ENCODE measurements at regions not wholly inside any gene's neighbourhood (a gene's known extent, or its start where the extent isn't known, plus 50 kb on each side); places are given as distances from the start of the nearest gene placed in this dataset.
"Not testable (repeated sequence)": the region's sequence is repeated elsewhere in the genome, so short reads cannot be mapped to it uniquely, and the experiment has no call there.

DNA sequence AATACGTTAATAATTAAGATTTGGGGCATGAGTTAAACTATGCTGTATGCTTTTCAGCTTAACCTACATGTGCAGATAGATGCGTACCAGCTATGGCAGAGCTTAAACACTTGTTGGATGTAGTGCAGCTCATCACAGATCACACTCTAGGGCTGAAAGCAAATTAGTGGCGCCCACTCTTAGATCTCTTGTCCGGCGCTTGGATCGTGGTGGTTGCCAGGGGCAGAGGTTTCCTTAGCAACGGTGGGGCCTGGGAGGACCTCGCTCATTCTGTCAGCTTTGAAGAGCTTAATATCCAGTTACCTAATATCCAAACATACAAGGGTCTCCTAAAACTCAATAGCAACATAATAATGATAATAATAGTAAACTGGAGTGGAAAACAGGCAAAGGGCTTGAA is 548.2 kb upstream of the PFKP start:
- DNase-seq: no peak

DNA sequence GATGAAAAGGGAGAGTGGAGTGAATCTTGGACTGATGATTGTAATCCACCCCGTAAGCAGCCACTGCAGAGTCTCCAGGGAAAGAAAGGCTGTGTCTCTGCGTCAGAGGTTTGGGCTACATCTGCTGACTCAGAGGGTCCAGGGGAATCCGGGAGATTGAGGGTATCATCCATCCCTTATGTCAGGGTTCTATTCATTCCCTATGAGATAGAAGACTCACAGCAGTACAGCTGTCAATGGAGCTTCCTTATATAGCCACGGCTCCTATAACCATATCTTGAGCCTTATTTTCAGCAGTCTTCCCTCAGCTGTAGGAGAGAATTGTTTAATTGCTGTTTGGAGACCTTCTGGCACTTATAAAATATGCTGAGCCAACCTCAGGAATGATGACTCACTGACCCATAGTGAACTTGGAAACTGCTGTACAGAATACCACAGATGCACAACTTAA is 558.2 kb upstream of the PFKP start:
- no peak for DNase-seq

DNA sequence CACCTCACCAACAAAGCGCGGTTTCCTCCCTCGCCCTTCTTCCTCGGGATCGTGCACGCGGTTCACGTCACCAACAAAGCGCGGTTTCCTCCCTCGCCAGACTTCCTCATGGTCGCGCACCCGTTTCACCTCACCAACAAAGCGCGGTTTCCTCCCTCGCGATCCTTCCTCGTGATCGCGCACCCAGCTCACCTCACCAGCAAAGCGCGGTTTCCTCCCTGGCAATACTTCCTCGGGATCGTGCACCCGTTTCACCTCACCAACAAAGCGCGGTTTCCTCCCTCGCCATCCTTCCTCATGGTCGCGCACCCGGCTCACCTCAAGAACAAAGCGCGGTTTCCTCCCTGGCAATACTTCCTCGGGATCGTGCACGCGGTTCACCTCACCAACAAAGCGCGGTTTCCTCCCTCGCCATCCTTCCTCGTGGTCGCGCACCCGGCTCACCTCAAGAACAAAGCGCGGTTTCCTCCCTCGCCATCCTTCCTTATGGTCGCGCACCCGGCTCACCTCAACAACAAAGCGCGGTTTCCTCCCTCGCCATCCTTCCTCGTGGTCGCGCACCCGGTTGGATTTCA is 565.9 kb upstream of the PFKP start:
- not testable (repeated sequence) for DNase-seq

DNA sequence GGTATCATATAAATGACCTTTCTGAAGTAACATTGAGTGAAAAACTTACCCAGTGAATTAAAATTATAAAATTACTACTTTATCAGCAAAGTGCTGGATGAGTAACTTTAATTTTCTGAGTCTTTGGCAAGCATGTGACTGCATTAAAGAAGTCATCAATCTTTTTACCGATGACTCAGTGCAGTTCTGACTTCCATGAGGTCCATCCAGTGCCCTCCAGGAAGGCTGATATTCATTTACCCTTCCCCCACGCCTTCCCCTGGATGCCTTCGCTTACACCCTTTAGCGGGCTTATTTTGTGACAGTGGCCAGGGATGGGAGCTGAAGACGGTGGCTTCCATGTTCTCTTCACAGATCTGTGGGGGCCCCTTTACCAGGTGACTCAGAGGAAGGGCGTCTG is 572.9 kb upstream of the PFKP start:
- DNase-seq: no peak

DNA sequence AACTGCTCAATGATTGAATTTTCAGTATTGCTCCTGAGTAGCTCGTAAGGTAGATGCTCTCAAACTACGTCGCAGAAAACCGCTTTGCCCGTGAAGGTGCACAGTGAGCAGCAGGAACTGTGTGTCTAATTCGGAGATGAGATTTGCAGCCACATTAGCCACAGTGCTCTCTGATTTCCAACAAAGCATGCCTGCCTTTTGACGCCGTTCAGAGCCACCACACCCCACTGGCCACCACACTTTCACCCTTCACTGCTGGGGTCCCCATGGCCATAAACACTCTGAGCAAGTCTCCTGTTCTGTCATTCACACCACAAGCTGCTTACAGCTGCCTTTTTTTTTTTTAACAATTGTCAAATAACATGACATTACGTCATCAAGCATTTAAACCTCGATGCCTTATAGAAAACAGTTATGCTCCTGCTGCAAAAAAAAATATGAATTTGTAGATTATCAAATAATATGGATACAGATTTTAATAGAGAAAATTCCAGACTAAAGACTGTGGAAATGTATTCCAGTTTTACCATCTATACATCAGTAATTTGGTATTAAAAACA is 578.8 kb upstream of the PFKP start:
- no peak for DNase-seq

DNA sequence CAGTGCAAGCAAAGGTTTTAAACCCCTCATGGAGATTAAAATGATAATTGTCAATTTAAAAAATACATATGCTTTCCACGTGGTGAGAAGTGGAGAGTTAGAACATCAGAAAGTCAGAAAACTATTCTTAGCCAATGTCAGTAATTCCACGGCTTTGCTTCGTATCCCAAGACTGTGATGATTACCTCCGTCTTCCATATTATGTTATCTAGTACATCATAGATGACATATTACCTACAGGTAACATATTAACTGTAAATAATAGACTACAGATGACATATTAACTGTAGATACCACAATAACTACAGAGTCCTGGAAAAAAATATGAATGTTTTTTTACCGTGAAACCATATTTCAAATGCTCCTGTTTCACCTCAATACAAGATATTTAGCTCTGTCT is 579.4 kb upstream of the PFKP start:
- no peak for DNase-seq

DNA sequence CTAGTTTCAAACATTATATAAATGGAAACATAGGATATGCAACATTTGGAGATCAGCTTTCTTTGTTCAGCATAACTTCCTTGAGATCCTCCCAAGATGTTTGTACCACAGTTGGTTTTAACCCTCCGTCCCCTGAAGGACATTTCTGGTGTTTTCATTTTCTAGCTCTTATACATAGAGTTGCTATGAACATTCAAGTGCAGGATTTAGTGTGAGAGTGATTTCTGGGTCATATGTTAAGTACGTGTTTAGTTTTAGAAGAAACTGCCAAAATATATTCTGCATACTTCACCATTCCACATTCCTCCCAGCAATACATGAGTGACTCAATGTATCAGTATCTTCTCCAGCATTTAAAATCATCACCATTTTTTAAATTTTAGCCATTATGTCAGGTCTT is 588.7 kb upstream of the PFKP start:
- no peak for DNase-seq

DNA sequence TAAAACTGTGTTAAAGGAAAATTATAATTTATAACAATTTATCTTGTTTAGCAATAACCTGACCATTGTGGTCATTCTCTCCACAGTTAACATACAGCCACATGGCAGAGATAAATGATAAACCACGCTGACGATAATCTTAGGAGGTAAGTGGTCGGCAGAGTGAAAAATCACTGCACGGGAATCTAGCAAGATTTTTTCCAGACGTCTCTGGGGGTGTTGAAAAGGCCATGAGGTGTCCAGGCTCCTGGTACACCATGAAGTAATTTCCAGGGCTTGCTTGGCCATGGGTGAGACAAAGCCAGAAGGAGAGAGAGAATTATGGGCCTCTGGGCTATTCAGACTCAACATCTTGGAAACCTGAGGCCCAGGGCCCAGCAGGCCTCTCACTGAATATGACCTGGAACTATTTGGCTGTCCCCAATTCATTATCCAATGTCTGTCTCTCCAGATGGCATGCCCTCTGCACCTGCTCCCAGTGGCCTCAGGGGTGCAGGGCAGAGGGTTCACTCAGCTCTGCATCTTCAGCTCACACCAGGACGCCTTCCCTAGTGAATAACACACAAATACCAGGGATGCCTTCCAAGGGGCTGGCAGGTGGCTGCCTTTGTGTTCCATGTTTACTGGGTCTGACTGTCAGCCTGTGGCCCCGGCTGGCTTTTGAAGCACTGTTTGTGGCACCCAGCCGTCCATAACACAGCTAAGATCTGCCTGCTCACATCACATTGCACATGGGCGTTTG is 590.4 kb upstream of the PFKP start:
- DNase-seq: no peak

DNA sequence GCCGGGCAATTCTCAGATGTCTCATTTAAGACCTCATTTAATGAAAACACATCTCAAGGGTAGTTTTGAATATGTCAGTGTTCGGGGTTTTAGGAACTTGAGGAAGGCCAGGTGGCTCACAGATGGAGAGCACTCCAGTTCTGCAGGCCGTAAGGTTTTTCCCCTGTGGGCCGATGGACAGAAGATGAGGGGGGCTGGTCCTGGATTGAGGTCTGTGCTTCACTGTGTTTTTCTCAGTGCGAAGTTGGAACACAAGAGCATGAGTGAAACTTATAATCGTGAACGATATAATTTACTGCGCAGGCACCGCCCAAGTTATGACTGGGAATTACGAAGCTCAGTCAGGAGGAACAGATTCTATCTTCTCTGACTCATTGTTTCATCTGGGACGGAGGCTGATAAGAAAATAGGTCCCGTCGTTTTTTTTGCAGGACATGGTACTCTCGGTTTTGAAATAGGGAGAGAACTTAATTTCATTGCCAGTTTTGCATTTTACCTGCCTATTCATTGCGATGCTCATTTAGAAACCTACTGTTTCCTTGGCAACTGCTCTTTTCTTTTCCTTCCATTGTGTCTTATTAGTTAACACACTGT is 591.0 kb upstream of the PFKP start:
- DNase-seq: no peak

DNA sequence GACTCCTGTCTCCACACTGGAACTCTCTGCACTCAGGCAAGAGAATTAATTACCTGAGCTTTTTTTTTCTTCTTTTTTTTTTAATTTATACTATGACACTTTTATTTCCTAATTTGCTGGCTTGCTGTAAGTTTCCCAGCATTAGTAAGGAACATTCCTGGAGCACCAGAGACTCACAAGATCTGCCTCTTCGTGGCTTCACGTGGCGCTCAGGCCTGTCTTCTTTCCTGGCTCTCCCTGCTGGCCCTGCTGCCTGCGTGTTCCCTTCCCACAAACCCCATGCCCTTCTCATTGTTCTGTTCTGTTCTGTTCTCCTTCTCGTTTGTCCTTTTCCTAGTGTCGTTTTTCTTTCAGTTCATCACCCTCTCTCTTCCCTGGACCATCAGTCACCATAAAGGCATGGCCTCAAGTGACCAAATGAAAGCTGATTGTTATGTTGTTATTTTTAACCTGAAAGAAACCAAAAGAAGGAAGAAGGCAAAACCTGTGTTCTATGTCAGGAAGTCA is 591.6 kb upstream of the PFKP start:
- DNase-seq: no peak

DNA sequence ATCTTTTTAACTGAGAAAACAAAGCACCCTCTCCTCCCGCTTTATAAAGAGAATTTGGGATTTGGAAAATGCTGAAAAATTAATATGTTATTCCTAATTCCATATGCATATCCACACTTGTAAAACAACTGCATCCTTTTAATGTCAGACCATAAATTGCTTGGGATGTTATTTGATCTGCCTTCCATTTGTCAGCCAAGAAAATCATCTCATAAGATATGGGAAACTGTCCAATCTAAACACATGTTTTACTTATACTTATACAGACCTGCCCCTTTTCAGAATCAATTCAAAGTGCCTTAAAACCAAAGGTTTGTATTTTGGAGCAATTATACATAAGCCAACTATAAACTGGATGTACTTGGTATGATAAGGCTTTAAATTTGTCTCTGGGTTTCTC is 595.5 kb upstream of the PFKP start:
- DNase-seq: no peak

DNA sequence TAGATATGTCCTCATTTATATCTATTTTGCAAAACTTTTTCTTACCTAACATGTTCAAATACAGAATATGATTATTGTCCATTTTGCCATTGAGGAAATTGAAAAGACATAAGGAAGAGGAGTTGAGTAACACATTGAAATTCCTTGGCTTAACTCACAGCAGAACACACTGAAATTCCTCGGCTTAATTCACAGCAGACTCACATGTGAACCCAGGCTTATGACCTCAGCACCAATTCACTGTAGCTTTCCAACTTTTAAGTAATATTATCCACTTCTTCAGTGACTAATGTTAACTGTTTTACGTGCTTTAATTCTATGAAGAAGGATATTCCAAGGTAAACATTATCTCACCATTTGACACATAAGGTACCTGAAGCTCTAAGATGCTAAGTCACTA is 597.5 kb upstream of the PFKP start:
- DNase-seq: no peak

DNA sequence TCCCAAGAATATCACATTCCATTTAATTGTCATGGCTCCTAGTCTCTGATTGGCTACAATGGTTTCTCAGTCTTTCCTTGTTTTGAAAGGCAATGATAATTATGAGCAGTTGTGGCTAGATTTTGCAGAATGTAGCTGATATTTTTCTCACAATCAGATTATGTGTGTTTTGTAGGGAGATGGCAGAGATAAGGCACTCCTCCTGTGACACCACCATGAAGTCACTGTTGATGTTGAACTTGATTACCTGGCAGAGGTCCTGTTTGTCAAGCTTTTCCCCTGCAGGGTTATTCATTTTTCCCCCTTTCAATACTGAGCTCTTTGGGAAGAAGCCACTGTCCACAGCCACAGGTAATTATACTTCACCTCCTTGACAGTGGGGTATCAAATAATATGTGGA is 602.9 kb upstream of the PFKP start:
- no peak for DNase-seq

DNA sequence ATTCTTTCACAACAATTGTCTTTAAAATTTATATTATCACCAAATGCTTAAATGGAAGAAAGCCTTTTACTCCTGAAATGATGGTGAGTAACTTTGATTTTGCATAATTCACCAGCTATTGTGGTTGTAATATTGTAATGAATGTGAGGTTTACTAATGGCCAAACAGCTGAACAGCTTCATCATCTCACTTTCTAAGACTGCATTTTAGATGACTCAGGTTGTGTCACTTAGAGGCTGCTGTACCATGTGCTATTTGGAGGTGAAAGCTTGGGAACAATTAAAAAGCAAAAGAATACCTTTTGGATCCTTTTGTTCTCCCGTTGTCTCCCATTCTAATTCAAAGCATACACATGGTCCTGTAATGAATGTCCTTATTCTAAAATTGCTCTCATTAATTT is 604.0 kb upstream of the PFKP start:
- DNase-seq: no peak

DNA sequence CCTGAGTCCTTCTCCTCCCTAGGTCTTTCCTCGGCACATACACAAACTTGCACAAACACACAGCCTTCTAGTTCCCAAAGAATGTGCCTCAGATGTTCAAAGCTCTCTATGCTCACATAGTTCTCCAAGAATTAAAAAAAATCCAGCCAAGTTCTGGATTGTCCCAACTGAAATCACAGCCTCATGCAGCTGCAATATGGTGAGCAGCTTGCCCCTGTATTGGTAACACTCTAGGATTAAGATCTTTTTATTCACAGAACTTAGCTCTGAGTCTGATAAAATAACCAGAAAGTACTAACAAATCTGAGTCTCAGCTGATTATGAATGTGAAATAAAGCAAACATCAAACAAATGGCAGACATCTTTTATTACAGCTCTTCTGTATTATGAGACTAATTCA is 604.8 kb upstream of the PFKP start:
- DNase-seq: no peak

DNA sequence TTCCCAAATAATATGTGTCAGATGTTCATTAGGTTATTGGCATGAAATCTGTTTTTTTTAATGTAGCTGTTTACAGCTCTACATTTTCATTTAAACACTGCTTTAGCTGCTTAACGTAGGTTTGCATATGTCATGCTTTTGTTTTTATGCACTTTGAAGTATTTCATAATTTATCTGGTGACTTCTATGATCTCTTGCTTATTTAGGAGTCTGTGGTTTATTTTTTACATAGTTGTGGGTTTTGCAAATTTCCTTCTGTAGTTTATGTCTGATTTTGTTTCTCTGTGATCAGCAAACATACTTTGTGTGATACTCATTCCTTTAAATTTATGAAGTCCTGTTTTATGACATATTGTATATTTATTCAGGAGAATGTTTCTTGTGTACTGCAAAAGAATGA is 606.5 kb upstream of the PFKP start:
- DNase-seq: no peak

DNA sequence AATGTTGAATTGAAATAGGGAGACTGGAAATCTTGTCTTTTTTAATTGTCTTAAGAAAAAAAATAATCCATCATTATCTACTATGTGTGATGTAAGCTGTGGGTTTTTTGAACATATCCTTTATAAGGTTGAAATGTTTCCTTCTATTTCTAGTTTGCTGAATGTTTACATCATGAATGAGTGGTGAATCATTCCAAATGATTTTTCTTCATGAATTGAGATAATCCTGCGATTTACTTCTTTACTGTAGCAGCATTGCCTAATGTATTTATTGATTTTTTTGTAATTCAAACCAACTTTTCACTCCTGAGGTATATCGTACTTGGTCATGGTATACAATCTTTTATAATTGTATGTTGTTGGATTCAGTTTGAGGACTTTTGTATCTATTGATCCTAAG is 607.6 kb upstream of the PFKP start:
- DNase-seq: no peak

DNA sequence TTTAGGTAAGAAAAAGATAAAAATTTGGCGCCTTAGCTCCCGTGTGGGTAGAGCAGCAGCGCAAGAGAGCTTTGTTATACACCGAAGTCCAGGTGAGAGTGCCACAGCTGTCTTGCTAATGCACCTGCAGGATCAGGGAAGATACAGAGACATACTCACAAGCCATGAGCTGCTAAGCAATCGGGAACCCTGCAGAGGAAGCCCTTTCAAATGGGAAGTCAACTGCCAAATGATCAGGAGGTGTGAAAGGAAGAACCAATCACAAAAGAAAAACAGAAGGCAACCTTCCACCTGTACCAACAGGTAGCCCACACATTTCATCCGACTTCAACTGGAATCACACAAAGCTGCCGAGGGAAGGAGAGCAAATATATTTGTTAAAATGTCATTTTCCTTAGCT is 610.5 kb upstream of the PFKP start:
- DNase-seq: no peak

DNA sequence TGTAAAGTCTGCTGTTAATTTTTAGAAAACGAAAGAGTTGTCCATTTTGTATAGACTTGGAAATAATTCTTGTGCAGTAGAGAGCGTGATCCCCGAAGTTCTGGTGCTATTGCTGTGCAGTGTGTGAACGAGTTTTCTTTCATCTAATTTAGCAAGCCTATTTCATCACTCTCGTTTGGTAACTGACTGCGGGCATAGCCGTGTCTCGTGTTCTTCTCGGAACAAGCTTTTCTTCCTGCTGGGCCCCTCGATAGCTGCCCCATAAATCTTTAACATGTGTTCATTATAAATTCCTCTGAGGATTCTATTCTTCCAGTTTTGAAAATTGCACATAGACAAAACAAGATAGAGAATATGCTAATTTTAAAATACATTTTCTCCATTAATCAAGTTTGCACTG is 622.0 kb upstream of the PFKP start:
- no peak for DNase-seq

DNA sequence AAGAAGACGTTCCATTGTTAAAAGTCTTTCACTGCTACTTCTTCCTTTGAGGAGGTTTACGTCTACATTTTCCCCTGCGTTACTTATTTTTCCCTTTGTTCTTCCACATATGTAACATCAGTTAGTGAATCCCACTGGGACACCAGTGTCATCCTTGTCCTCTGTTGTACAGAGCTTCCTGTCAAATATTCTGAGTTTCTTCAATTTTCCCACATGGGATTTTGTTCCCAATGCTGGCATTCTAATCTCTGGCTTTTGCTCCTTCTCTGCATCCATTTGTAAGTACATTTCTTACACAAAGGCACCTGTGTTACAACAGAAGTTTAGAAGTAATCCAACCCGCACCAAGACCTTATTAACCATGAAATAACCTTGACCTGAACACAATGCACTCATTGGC is 627.4 kb upstream of the PFKP start:
- DNase-seq: no peak

DNA sequence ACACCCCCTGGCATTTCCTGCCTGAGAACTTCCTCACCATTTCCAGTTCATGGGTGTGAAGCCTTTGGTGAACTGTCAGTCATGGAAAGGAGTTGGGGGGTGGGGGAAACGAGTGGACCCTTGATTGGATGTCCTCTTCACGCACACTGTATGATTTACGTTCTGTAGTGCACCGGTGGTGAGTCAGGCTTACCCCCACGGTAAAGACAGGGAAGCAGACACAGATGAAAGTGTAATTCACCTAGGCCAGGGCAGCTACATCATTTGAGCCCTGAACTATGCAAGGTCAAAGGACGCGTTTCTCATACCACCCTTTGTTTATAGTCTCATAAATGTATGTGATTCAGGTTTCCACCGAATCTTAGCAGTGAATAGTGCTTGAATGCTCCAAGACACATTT is 628.3 kb upstream of the PFKP start:
- DNase-seq: no peak

DNA sequence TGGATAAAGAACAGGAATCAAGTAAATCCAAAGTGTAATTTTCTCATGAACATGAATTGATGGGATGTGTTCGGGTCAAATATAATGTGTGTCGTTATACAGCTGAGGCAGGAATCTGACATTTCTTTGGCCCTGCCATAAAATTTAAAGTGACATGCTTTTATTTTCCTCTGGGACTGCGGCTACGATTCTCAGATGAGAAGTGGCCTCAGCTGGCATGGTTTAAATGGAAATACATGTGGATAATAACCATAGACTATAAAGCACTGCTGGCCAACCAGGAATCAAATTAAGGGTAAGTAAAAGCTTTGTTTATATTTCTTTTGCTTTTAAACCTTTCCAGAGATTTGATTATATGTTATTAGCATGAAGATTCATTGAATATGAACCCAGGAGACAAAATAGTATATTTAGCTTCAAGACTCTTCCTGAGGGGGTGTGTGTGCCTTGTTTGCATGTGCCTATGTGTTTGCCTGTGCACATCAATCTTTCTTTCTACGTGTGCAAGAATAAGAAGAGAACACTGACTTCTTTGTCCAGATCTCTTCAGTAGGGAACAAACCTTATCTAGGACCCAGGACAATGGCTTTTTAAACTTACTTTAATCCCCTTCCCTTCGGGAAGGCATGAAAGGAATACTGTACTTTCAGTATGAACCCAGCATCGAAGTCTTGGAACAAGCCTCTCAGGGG is 629.0 kb upstream of the PFKP start:
- no peak for DNase-seq

DNA sequence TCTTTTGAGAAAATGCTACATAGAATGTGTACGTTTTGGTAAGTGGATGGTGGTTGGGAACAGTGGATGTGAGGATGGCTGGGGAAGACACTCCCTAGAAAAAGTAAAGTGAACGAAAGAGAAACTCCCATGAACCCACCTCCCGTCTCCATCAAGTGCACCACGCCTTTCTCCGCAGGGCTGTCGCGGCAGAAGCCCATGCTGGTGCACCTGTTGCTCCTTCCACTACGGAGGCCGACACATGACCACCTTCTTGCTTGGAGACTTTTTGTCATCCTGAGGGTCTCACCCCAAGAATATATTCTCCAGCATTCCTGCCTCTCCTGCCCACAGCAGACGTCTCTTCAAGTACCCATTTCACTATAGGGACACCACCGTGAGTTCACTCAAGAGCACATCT is 630.4 kb upstream of the PFKP start:
- no peak for DNase-seq

DNA sequence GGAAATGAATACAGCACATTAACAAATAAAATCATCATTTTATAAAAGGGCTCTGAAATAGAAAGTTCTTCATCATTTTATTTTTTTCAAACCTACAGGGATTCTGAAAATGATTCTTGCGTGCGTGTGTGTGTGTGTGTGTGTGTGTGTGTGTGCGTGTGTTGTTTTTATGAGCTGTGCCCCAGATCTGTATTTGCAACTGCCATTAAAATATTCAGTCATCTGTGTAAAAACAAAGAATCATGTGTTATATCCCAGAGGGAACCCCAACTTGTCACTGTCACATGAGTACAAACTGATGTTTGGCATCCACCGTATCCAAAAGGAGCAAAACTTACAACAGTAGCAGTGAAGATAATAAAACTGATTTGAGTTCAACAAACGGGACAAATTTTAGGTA is 635.4 kb upstream of the PFKP start:
- no peak for DNase-seq
